Skeletal muscle cell (primary cell): ENCODE measurements at regions not wholly inside any gene's neighbourhood (a gene's known extent, or its start where the extent isn't known, plus 50 kb on each side); places are given as distances from the start of the nearest gene placed in this dataset.

ENCODE experiments used
- DNase-seq: peaks from one replicate; pipeline ENCODE4 v3.0.0-alpha.2; 2010; ENCODE audit warnings: low read depth
- H3K4me3 ChIP-seq: 2 replicates; pipeline ENCODE4 v1.5.1; 2011; ENCODE audit warnings: low read depth, mild to moderate bottlenecking, control low read depth, low read length, moderate library complexity

- no peak for DNase-seq
- no peak overlapping the region for H3K4me3 ChIP-seq
Measured at GRCh38 chrX:51798701-51799100, 55.5 kb downstream of the GSPT2 start.

GRCh38 chrX:51802917-51803688 lies 59.9 kb downstream of the GSPT2 start:
- DNase-seq: peak; percentile 22
- H3K4me3 ChIP-seq: peak overlapping the region; percentile 71

DNA sequence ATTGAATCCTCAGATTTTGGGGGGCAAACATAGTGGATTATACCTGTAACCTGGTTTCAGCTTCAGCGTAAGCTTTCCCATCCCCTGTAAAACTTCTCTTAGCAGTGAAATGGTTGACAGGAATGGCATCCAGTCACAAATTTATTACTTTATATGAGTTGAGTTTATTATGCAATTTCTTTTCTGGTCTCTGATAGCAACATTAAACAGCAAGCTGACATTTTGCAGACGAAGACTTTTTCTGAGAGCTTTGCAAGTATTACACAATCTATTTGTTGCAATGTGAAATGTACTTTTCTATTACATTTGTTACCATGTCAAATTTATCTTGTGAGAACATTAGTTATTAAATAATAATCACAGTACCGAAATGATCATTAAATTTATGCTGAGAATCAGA lies 60.6 kb downstream of the GSPT2 start:
- H3K4me3 ChIP-seq: peak overlapping the region; percentile 71
- no peak for DNase-seq

DNA sequence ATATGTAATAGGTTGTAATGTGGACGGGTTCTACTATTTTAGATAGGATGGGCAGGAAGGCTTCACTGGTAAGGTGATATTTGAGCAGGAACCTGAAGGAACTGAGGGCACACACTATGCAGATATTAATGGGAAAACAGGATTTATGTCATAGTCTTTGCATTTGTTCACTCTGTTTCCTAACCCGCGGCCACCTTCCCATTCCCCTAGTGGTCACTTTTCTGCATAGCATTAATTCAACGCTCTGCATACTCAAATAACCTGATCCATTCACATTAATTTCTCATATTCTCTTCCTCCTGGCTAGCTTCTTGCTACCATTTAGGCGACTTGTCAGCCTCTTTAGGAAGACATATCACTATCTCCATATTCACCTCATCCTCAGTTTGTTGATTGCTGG lies 61.5 kb downstream of the GSPT2 start:
- H3K4me3 ChIP-seq: no peak overlapping the region
- DNase-seq: no peak

- DNase-seq: no peak
Measured at GRCh38 chrX:51813886-51814460, 70.7 kb downstream of the GSPT2 start.

DNA sequence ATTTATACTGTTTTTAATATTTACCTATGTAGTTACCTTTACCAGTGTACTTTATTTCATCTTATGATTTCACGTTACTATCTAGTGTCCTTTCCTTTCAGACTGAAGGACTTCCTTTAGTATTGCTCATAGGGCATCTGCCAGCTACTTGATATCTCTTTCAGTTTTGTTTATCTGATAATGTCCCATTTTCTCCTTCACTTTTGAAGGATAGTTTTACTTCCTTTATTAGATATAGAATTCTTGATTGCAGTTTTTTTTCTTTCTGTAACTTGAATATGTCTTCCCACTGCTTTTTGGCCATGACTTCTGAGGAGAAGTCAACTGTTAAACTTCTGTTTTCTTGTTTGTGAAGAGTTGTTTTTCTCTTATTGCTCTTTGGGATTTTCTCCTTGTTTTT lies 69.4 kb upstream of the MAGED1 start:
- no peak overlapping the region for H3K4me3 ChIP-seq
- no peak for DNase-seq

More at GRCh38 chrX:51813886-51814460, 70.7 kb downstream of the GSPT2 start:
- H3K4me3 ChIP-seq: no peak overlapping the region

DNA sequence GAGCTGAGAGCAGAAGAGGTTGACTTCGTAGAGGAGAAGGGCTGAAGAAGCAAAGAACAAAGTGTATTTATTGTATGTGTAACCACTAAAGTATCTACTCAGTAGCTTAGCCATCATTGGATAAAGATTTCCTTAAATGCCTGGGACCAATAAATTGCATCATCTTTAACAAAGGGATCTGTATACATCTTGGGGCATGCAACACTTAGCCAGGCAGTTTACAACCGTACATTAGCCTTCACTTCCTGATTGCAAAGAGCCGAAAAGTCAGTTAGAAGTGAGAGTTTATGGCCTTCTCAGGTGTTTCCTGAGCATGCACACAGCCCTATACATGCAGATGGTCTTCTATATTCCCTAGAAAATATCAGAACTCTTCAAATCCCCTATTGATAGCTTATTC lies 68.0 kb upstream of the MAGED1 start:
- H3K4me3 ChIP-seq: no peak overlapping the region
- peak; percentile 11 for DNase-seq

- no peak overlapping the region for H3K4me3 ChIP-seq
- no peak for DNase-seq
Measured at GRCh38 chrX:51834076-51834475, 59.3 kb upstream of the MAGED1 start.

GRCh38 chrX:51836823-51837222 lies 56.6 kb upstream of the MAGED1 start:
- no peak overlapping the region for H3K4me3 ChIP-seq
- DNase-seq: no peak

DNA sequence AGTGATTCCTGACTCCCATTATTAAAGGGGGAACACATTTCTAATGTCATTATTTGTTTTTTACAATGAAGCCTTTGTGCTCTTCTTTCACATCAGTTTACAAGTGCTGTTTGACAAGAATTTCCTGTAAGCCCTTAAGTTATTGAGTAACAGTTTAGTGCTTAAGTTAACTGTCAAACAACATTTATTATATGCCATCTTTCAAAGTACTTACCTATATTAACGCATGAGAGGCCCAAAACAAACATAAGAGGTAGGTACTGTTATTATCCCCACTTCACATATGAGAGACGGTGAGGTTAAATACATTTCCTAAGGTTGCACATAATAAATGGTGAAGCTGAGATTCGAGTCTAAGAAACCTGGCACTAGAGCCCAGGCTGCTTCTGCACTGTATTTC lies 56.0 kb upstream of the MAGED1 start:
- DNase-seq: no peak
- no peak overlapping the region for H3K4me3 ChIP-seq

GRCh38 chrX:51837921-51838320 lies 55.5 kb upstream of the MAGED1 start:
- no peak for DNase-seq
- H3K4me3 ChIP-seq: no peak overlapping the region
